Thoracic aorta (tissue), 2 donors: ENCODE measurements at regions not wholly inside any gene's neighbourhood (a gene's known extent, or its start where the extent isn't known, plus 50 kb on each side); places are given as distances from the start of the nearest gene placed in this dataset.

Experiments
- ATAC-seq: fragments of 150-250 bp; one replicate; pipeline ENCODE4 v1.8.0; 2017; ENCODE audit warnings: low read depth; ENCODE audit not compliant: insufficient number of reproducible peaks, low FRiP score
- DNase-seq: peaks from one replicate; pipeline ENCODE4 v3.0.0-alpha.2; 2020; ENCODE audit warnings: low spot score
- H3K27ac ChIP-seq, 2 donors: fragments of 200-600 bp; sonication (generic); 1 replicate in 1 of 2; 2 replicates in 1 of 2; pipeline ENCODE4 v1.5.1; 2016; ENCODE audit warnings: mild to moderate bottlenecking in 2 of 2, moderate library complexity in 2 of 2
- H3K27me3 ChIP-seq: fragments of 200-600 bp; sonication (generic); replicated peaks from 2 replicates; pipeline ENCODE4 v1.6.0; 2016; ENCODE audit warnings: mild to moderate bottlenecking; ENCODE audit not compliant: insufficient read depth
- H3K36me3 ChIP-seq: fragments of 200-600 bp; sonication (generic); one replicate; pipeline ENCODE4 v1.5.1; 2016
- H3K4me1 ChIP-seq, 2 donors: fragments of 200-600 bp; sonication (generic); 1 replicate in 1 of 2; 2 replicates in 1 of 2; pipeline versions ENCODE4 v1.5.1 to v1.6.0; 2016; ENCODE audit warnings: low read depth in 2 of 2, mild to moderate bottlenecking in 1 of 2; ENCODE audit not compliant: control insufficient read depth in 1 of 2
- H3K4me3 ChIP-seq: fragments of 200-600 bp; sonication (generic); 2 replicates; pipeline ENCODE4 v1.5.1; 2016; ENCODE audit warnings: mild to moderate bottlenecking
- H3K9me3 ChIP-seq: fragments of 200-600 bp; sonication (generic); 2 replicates; pipeline ENCODE4 v1.5.1; 2016
- TF ChIP-seq, protein P1 (sequence below): fragments of 200-600 bp; sonication (generic); IDR thresholded peaks from one replicate; pipeline ENCODE4 v1.5.1; 2019; ENCODE audit warnings: antibody characterized with exemption

DNA sequence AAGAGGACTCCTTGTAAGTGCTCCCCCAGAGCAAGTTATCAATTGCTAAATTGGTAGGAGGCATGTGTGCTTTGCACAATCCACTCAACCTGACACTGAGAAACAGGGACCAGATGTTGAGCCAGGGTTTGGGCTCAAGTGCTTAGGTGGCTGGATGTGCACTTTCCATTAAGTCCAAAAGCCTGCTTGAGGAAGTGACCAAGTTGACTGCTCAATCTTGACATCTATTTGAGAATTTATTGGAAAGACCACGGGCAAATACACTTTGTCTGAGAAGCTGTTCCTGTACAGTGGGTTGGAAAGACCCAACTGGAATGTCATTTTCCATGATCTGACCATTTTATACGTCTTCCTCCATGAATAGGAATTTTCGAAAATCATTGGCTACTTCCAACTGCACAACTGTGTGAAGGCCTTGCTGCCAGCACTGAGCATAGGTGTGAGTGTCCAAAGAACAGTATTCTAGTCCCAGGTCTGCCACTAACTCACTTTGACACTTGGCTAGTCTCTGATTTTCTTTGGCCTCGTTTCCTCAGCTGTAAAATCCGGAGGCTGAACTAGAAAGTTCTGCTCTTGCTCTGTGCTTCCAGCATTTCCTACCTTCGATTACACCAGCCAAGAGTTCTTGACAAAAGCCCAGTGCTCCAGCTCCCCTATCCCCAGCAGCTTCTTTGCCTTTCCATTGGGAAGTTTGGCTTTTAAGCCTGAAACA lies 186.9 kb upstream of the ECI2 start:
- no peaks in the 10 kb centered on the region for H3K36me3 ChIP-seq
- no peaks in the 10 kb centered on the region for H3K9me3 ChIP-seq
- no peaks in the 10 kb centered on the region for H3K27me3 ChIP-seq
- ATAC-seq (no peak), DNase-seq (no peak)
- H3K4me3 ChIP-seq = no peak overlapping the region
- H3K4me1 ChIP-seq = peaks cover 11 to 13% of the 10 kb centered on the region in 2 donors
- H3K27ac ChIP-seq = no peak overlapping the region
- TF ChIP-seq, protein P1, sequence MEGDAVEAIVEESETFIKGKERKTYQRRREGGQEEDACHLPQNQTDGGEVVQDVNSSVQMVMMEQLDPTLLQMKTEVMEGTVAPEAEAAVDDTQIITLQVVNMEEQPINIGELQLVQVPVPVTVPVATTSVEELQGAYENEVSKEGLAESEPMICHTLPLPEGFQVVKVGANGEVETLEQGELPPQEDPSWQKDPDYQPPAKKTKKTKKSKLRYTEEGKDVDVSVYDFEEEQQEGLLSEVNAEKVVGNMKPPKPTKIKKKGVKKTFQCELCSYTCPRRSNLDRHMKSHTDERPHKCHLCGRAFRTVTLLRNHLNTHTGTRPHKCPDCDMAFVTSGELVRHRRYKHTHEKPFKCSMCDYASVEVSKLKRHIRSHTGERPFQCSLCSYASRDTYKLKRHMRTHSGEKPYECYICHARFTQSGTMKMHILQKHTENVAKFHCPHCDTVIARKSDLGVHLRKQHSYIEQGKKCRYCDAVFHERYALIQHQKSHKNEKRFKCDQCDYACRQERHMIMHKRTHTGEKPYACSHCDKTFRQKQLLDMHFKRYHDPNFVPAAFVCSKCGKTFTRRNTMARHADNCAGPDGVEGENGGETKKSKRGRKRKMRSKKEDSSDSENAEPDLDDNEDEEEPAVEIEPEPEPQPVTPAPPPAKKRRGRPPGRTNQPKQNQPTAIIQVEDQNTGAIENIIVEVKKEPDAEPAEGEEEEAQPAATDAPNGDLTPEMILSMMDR = no peak

DNA sequence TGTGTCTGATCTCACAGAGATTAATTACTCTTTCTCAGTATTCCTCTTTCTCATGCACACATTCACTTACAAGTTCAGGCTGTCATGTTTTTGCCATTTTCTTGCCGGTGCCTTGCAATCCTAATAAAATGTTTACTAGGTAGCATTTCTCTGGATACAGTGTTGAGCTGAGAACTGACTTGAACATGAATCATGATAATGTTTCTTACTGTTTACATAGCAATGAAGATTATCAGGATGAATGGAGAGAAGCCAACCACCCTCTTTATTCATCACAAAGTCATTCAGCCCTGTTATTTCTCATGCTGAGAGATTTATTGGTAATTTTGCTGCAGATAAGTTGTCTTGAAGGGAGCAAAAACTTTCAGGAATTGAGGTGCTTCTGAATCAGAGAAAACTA lies 185.5 kb upstream of the ECI2 start:
- Histone ChIP-seq H3K4me1 (peaks cover 13 to 22% of the 10 kb centered on the region in 2 donors), H3K36me3 (no peaks in the 10 kb centered on the region), H3K4me3 (no peak overlapping the region), H3K27ac (no peak overlapping the region), H3K9me3 (no peaks in the 10 kb centered on the region), H3K27me3 (no peaks in the 10 kb centered on the region)
- DNase-seq = no peak
- ATAC-seq = no peak
- TF ChIP-seq, protein P1 = no peak

DNA sequence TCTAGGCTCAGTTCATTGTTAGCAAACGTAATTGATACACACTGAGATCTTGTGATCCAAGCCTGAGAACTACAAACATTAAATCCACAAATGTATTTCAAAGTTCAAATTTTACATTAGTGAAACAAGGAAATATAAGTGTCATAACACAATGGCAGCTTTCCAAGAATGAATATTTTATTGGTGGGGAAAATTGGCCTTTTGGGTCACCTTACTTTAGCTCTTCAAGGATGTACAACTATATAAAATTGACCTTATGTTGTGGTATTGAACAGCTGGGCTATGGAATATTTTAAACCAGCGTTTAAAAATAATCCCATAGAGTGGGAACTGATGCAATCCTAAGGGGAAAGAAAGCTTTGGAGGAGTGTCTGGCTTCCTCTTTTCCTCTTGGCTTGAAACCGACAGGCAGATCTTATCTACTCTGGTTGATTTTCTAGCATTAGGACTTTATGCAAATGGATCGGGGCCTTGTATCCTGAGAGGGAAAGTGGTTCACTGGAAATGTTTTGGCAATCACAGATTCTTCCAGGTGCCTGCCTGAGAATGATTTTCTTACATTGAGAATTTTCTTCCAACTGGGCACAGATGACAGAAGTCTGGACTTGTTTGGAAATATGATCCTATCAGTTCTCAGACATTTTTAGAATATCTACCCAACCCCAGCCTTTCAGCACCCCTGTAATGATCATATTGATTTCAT lies 184.8 kb upstream of the ECI2 start:
- ATAC-seq (no peak), DNase-seq (no peak)
- Histone ChIP-seq H3K27ac (no peak overlapping the region), H3K9me3 (no peaks in the 10 kb centered on the region), H3K4me3 (no peak overlapping the region), H3K27me3 (no peaks in the 10 kb centered on the region), H3K36me3 (no peaks in the 10 kb centered on the region), H3K4me1 (peaks cover 13 to 22% of the 10 kb centered on the region in 2 donors)
- TF ChIP-seq, protein P1 = no peak

DNA sequence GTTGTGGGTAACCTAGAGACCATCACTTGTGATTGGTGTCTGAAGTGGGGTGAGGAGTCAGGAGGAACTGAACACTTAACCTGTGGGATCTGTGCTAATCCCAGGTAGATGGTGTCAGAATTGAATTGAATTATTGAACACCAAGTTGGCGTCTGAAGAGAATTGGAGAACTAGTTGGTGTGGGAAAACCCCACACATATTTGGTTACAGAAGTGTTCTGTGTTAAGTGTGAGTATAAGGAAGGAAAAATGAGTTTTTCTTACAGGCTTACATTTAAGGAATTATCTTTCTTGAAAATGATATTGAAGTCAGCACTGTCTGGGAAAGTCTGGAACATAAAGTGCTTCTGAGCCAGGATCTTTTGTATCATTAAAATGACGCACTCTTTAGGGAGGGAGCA lies 182.9 kb upstream of the ECI2 start:
- Histone ChIP-seq H3K27ac (no peak overlapping the region), H3K4me1 (peaks cover 13 to 22% of the 10 kb centered on the region in 2 donors), H3K9me3 (no peaks in the 10 kb centered on the region), H3K36me3 (no peaks in the 10 kb centered on the region), H3K27me3 (no peaks in the 10 kb centered on the region), H3K4me3 (no peak overlapping the region)
- no peak for ATAC-seq
- DNase-seq = no peak
- TF ChIP-seq, protein P1 = no peak

DNA sequence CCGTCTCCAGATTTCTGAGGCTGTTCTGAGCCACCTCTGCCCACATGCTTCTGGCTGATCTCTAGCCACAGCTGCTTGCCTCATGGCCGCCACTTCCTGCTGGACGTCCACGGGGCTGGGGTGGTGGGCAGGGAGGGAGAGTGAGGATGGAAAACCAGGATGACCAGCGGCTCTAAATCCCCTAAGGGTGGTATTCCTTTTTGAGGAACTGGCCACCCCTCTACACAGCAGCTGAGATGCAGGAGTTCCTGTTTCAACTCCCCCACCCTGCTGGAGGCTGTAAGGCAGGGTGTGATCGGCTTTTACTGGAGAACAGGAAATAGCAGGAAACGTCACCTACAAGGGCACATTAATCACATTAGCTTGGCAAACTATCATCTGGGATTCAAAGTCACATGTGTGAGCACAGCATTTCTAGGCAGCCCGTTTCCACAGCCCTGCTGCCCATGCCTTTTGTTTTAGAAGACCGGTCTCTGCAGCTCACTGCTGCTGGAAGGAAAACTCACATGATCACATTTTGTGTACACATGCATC lies 181.6 kb upstream of the ECI2 start:
- Histone ChIP-seq H3K27ac (peak overlapping the region; percentile 57 to 81), H3K4me1 (peaks cover 13 to 22% of the 10 kb centered on the region in 2 donors), H3K4me3 (peak overlapping the region; percentile 31), H3K9me3 (peaks cover 4% of the 10 kb centered on the region), H3K36me3 (no peaks in the 10 kb centered on the region), H3K27me3 (no peaks in the 10 kb centered on the region)
- TF ChIP-seq, protein P1 = no peak
- DNase-seq = peak; percentile 30
- ATAC-seq = peak; percentile 79
